NCI-H345 (cell line): ENCODE measurements at regions not wholly inside any gene's neighbourhood (a gene's known extent, or its start where the extent isn't known, plus 50 kb on each side); places are given as distances from the start of the nearest gene placed in this dataset.
"Not testable (repeated sequence)": the region's sequence is repeated elsewhere in the genome, so short reads cannot be mapped to it uniquely, and the experiment has no call there.

Experiments used
- DNase-seq: peaks from one replicate; lab custom pipeline; 2025; lab: John Stamatoyannopoulos, UW

DNA sequence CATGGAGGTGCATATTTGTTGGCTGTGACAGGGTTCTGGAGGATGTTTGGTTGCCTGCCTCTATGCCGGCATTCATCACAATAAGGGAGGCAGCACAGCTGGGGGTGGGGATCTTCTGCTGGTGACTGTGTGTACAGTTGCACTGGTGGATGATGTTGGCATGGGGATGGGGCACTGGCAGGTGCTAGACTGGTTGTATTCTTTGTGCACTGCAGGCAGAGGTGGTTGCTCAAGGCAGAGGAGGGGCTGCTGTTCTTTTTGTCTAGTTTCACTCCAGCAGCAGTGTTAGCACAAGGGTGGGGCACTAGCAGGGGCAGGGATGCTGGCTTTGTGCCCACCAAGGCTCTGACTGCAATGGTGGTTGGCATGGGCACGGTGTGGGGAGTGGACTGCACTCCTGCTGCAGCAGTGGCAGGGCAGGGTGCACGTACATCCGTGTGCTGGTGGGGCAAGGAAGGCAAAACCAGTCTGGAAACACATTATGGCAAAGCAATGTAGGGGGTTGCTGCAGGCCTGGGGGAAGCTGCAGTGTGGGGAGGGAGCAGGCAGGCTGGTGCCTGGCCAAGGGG lies 69.3 kb downstream of the ISOC1 start:
- DNase-seq, result peak; percentile 61

DNA sequence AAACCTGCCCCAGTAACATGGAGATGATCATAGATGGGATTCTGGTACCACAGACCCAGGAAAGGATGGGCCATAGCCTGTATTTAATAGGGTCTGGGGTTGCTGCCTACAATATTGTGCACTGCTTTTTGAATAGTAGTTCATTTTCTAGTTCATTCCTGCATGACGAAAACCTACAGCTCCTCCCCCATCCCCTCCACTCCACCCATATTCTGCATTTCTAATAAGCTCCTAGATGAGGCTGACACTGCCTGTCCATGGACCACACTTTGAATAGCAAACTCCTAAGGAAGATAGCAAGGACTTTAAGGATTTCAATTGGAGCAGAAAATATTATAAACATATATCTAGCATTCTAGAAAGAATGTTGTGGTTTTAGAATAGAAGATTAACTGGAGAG lies 75.5 kb downstream of the ISOC1 start:
- DNase-seq, result no peak

DNA sequence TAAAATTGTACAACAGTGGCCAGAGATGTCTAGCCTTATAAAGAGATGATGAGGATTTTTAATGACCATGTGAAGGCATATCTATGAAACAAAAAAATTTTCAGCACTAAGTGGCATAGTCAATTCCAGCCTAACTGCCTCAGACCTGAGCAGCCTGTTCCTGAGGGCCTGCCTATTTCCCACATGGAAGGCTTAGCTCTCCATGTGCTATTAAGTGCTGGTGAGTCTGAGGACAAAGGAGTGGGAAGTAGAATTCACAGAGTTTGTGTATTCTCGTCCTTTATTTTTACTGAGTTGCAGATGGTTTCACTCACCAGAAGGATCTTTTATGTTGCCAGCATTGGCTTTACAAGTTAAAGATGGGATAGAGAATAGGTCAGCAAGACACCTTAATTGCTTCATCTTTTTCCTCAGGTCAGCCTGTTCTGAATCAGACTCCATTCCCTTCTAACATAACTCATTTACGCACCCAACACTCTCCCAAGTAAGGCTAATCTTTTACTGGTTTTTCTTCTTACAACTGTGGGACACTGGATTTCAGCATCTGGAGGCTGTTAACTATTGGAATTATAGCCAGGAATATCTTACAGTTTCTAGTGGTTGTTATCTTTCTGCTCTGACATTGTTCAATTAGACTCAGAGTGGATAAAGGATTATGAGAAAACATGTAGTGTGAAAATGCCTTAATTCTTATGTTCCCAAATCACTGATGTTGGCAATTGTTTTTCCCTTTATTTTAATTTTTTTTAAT lies 76.8 kb downstream of the ISOC1 start:
- DNase-seq, result no peak

DNA sequence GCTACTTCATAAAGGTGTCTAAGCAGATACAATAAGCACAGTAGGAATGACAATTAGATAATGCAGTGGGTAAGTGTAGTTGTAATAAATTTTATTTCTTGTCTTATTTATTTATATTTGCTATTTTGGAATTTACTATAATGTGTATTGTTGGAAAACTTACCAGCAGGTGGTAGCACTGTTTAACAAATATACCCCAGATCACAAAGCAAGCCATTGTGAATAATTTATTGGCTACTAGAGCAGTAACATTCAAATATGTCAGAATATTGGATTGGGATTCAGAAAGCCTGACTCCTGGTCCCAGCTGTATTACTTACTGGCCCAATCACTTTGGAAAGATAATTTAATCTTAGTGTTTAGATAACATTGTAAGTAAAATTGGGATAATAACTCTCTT lies 78.0 kb downstream of the ISOC1 start:
- DNase-seq, result no peak

DNA sequence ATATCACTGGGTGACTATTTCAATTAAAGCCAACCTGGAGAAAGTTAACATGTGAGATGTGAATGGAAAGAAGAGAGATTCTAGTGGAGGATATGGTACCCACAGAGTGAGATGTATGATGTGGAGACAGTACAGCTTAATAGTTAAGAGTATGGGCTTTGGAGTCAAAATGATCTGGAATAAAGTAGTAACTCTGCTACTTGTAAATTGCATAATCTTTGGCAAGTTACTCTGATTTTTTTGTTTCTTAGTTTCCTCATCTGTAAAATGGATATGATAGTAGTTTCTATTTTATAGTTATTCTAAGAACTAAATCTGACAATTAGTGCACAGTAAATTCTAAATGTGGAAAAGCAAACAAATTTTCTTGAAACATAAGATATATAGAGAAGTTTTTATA lies 79.2 kb downstream of the ISOC1 start:
- DNase-seq, result no peak

DNA sequence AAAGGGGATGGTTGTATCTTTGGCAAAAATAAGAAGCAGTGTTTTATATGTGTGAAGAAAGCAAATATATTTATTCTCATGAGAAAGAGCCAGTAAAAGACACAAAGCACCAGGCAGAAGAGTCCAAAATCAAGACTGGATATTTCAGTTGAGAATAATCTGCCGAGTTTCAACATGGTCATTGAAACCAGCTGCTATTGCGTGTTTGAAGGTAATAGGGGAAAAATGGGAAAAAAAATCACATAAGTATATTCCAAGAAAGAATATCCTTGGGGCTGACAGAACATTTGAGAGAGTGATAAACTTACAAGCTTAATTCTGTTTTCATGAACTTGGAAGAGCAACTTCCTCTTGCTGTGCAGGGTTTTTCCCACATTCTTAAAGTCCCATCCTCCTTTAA lies 79.9 kb downstream of the ISOC1 start:
- no peak for DNase-seq

DNA sequence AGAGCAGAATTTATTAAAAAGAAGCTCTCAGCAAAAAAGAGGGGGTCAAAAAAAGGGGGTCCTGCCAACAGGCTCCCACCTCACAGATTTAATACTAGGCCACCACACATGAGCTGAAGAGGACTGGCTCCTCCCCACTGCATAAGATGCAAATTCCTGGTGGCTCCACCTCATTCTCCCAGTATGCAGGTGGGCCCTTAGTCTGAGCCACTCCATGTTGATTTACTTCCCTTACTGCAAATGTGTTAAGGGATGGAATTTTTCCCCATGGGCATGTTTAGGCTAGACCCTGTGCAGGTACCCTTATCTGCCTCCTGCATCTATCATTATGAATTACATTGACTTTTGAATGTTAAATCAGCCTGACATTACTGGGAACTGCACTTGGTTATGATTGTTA lies 82.9 kb downstream of the ISOC1 start:
- no peak for DNase-seq

DNA sequence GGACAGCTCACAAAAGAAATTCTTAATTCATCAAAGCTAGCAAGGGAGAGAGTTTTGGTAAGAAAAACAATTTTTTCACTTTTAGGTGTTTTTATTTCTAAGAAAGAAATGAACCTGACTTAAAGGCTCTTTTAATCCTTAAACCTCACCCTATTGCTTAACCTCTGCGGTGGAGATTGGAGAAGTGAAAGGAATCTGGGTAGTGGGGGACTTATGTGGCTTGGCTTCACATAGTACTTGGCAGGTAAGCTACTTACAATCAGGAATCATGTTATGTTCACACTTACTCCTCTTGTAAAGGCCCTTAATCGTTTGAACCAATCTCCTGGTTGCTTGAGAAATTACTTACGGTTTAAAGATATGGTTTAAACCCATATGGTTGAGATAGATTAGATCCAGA lies 104.8 kb downstream of the ISOC1 start:
- DNase-seq, result no peak

DNA sequence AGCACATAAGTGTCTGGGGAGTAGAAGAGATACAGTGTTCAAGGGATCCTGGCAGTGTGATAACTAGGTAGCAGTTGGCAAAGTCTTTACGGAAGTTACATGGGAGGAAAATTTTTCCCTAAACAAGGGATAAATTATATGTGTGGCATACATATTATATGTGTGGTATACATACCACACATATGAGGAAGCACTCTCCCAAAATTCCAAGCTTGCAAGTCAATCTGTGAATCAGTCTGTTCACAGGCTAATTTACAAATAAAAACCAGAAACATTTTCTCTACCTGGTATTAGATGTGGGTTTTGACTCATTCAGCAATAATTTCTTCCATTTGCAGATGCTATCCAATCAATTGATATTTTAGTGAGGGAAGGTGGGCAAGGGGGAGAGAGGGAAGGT lies 110.0 kb downstream of the ISOC1 start:
- no peak for DNase-seq

DNA sequence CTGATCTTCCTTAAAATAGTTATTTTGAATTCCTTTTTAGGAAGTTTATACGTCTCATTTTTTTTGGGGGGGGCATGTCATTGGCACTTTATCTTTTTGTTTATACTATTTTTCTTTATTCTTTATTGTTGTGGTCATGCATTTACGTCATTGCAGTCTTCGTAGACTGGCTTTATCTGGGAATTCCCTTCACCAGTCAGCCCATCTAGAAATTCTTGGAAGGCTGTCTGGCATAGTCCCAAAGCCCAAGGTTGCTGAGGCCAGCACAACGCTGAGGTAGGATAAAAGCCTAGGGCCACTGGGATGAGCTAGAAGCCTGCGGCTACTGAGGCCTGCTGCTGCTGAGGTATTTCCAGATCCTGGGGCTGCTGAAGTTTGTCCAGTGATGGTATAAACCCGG lies 121.5 kb downstream of the ISOC1 start:
- DNase-seq, result no peak

DNA sequence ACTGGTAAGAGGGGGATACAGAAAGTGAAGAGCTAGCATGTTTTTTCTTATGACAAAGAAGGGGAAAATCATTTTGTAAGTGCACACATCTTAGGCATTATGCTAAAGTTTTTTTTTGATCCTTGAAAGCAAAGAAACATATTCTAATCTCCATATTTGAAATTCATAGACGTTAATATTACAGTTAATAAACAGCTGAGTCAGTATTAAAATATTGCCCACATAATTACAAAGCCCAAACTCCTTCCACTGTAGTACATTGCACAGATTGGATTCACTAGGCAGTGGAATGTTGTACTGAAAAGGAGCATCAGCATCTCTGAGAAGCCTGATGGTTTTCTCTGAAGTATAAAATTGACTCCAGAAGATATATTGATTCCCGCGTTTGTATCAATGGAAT lies 122.6 kb downstream of the ISOC1 start:
- DNase-seq, result no peak

DNA sequence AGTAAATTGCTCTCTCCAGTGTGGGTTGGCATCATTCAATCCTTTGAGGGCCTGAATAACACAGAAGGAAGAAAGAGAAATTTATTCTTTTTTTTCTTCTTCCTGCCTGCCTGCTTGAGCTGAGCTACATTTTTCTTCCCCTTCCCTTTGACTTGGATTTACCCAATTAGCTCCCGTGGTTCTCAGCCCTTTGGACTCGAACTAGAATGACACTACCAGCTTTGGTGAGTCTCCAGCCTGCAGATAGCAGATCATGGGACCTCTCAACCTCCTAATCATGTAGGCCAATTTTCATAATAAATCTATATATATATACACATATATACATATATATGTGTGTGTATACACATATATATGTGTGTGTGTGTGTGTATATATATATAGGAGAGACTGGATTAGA lies 128.6 kb downstream of the ISOC1 start:
- DNase-seq, result no peak

DNA sequence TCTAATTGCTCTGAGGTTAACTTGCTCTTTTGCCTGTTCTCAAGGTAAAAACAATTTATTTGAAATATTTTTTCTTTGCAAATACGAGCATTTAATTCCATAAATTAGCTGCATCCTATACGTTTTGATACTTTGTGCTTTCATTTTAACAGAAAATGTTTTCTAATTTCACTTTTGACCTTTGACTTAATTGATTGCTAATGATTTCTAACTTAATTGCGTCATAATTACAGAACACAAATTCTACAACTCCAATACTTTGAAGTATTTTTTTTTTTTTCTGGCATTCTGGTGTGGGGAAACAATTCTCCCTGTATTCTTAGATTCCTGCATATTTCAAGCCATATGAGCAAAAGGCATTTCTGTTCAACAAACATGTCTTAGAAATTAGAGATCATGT lies 134.0 kb downstream of the ISOC1 start:
- no peak for DNase-seq

DNA sequence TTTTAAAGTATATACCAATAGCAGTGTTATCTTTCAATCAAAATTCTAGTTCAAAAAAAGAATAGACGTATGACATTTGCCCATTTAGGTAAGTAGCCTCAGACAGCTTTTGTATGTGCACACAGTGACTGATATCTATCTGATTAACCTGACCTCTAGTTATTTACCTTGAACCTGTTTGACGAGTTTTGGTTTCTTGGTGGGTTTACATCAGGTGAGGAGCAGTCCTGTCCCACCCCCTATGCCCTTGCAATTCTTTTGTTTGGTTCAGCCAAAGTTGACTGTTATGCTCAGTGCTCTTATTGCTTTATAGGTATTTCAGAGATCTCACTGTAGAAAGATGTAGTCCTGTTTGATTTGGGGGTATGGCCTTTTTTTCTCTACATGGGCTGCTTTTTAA lies 147.2 kb downstream of the ISOC1 start:
- DNase-seq, result no peak

DNA sequence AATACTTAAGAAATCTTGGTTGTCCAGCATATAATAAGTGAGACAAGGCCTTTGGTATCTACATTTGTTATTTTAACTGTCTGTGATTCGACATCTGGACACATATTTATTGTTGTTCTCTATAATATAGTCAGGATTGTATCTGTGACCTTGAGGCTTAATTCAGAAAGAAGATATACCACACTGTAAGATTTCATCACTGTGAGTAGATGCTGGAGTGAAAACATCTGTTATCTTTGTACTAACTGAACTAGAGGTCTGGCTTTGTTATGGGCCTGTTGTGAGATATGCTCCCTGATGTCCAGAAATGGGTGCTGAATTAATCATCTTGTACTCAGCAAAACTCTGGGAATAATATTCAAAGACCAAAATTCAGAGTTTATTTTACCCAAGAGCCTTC lies 148.5 kb downstream of the ISOC1 start:
- DNase-seq, result no peak

DNA sequence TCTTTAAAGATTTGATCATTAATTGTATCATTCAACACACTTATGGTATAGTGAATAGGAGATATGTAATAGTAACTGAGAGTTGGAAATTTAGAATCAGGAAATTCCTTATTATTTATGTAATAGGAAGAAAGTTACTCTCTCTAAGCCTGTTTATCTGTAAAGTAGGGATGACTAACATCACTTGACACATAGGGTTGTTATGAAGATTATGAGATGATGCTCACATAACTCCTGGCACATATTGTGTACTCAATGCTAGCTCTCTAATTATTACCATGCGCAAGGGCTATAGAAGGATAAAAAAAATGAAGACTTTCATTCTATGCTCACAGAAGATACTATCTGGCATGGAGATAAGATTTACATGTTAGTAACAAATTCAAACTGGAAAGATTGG lies 149.9 kb downstream of the ISOC1 start:
- DNase-seq, result no peak

DNA sequence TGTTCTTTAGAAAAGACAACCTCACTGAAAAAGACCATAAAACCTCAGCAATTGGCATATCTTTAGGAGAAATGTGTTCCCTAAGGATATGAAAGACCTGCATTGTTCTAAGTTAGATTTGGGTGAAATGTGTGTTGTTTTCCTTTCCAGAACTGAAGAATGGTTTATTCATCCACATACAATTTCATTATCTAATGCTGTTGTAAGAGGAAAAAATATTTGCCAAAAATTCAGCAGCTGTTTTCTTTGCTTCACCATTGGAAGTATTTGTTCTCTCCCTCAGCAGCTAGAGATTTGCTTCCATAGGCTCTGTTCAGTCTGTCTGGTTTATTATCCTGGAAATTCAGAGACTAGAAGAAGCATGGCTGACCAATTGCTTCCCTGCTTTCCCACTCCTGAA lies 150.9 kb downstream of the ISOC1 start:
- DNase-seq, result no peak

DNA sequence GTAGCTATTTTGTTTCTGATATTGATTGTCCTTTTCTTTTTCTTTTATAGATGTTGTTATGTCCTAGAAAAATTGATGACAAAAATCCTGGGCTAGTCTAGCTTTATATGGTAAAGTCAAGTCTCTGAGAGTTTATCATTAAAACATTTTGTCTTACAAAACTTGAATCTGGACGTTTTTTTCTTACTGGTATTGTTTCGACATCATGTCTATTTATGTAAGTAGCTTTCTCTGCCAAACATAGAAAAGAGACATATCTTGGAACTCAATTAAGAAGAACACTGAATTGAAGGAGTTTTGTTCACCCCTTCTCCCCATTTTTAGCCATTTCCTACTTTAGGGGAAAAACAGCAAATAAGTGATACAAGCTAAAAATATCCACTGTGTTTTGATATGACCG lies 151.5 kb downstream of the ISOC1 start:
- no peak for DNase-seq

DNA sequence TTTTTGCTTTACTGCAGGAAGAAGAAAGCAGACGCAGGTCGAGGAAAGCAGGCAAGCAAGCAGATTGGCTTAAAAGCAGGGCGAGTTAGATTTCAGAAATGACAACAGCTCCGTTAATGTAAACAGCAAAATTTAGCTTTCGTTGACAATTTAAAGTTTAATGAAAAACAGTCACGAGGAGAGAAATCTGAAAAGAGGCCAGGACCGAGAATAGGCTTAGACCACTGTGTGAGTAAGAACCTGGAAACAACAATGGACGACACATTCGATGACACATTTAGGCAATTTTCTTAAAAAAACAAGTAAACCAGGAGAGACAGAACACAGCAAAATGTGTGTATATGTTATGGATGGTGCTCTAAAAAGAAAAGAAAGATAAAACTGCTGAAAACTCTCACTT lies 155.3 kb downstream of the ISOC1 start:
- DNase-seq, result no peak

DNA sequence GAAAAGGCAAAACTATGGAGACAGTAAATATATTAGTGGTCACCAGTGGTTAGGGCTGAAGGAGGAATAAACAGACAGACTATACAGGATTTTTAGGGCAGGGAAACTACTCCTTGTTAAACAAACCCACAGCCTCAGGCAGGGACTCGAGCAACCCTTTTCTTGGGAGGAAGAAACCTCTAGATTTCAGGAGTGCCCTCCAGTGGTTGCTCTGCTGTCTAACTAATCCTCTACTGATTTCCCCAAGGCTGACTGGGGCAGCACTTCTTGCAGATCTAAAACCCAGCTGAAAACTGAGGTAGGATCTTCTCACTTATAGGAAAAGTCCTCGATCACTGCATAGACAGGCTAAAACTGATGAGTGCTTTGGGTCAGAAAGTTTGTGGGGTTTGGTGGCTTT lies 176.8 kb downstream of the ISOC1 start:
- DNase-seq, result no peak

DNA sequence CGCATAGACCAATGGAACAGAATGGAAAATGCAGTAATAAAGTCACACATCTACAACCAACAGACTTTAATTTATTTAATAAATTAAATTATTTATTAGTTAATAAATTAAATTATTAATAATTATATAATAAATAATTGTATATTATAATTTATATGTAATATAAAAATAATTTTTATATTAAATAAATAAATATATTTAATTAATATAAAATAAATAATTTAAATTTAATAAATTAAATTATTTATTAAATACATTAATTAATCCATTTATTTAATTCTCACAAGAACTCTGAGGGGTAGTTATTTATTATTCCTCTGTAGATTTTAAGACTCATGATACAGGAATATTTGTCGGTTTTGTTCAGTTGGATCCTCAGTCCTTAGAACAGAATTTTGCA lies 176.1 kb upstream of the ADAMTS19 start:
- DNase-seq, result no peak

DNA sequence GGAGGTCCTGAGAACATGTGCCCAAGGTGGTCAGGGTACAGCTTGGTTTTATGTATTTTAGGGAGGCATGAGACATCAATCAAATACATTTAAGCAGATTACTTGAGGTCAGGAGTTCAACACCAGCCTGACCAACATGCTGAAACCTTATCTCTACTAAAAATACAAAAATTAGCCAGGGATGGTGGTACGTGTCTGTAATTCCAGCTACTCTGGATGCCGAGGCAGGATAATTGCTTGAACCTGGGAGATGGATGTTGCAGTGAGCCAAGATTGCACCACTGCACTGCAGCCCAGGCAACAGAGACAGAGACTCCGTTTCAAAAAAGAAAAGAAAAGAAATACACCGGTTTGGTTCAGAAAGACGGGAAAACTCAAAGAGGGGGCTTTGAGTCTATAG lies 165.9 kb upstream of the ADAMTS19 start:
- not testable (repeated sequence) for DNase-seq

DNA sequence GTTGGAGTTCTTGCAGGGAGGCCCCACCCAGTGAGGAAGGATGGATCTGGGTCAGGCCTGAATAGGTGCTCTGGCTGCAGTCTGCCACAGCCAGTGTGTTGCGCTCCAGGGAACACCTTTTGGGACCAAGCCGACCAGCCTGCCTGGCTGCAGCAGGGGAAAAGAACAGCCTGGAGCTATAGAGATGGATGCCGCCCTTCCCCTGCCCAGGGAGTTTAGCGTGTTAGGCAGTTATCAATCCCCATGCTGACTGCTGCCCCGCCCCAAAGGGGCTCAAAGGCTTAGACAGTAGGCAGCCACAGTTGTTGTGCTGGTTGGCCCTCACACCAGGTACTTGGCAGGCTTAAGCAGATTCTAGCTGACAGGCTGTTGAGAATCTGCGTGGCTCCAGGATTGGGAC lies 153.4 kb upstream of the ADAMTS19 start:
- no peak for DNase-seq

DNA sequence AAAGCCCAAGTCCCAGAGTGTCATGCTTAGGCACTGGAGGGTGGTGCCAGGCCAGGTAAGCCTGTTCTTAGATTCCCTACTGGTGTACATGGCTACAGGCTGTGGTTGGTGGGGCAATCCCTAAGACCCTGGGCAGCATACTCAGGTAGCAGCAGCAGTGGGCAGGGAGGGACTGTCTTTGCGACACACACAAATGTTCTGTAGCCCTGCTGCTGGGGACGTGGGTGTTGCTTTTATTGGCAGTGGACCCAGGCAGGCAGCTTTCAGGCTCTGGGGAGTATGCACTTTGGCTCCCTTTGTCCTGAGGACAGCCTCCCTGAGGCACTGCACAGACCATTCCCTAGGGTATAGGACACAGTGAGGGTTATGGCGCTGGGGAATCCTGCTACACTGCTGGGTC lies 137.1 kb upstream of the ADAMTS19 start:
- DNase-seq, result no peak
